Gastroesophageal sphincter (tissue), 4 donors: ENCODE measurements at regions not wholly inside any gene's neighbourhood (a gene's known extent, or its start where the extent isn't known, plus 50 kb on each side); places are given as distances from the start of the nearest gene placed in this dataset.

ENCODE experiments used
- ATAC-seq: fragments of 150-250 bp; one replicate; pipeline ENCODE4 v1.9.1; 2016; ENCODE audit warnings: mild to moderate bottlenecking, moderate library complexity
- H3K27ac ChIP-seq, 4 donors: fragments of 200-600 bp; sonication (generic) in 3 of 4; 1 replicate in 3 of 4; 2 replicates in 1 of 4; pipeline ENCODE4 v1.5.1; 2016 to 2019
- H3K27me3 ChIP-seq: fragments of 200-600 bp; sonication (generic); one replicate; pipeline ENCODE4 v1.5.1; 2019
- H3K36me3 ChIP-seq, 2 donors: fragments of 200-600 bp; sonication (generic); one replicate each; pipeline ENCODE4 v1.5.1; 2019; ENCODE audit warnings: control low read depth in 1 of 2
- H3K4me1 ChIP-seq, 3 donors: fragments of 200-600 bp; sonication (generic); 1 replicate in 2 of 3; 2 replicates in 1 of 3; pipeline ENCODE4 v1.5.1; 2016 to 2019; ENCODE audit warnings: control low read depth in 2 of 3
- H3K4me3 ChIP-seq, 2 donors: fragments of 200-600 bp; sonication (generic); one replicate each; pipeline ENCODE4 v1.5.1; 2019; ENCODE audit warnings: mild to moderate bottlenecking in 1 of 2, moderate library complexity in 1 of 2
- H3K9me3 ChIP-seq, 3 donors: fragments of 200-600 bp; sonication (generic); one replicate each; pipeline ENCODE4 v1.5.1; 2017 to 2019; ENCODE audit warnings: control low read depth in 2 of 3
- EP300 ChIP-seq: sonication (generic); formaldehyde crosslinking; IDR thresholded peaks from one replicate; pipeline ENCODE4 v1.6.1; 2017; ENCODE audit warnings: antibody characterized with exemption, mild to moderate bottlenecking
- POLR2A ChIP-seq, 2 donors: fragments of 450-650 bp; IDR thresholded peaks; one replicate each; pipeline ENCODE4 v1.6.1; 2017; ENCODE audit warnings: antibody characterized with exemption in 2 of 2, mild to moderate bottlenecking in 2 of 2, moderate library complexity in 1 of 2
- POLR2AphosphoS5 ChIP-seq: sonication (generic); formaldehyde crosslinking; IDR thresholded peaks from one replicate; pipeline ENCODE4 v1.6.1; 2017; ENCODE audit warnings: antibody characterized with exemption
- WGBS, 2 donors: methylation state at CpG; one replicate each; pipeline ENCODE4 v1.1.5; 2018; ENCODE audit warnings: low coverage in 1 of 2; 5-methylcytosine and 5-hydroxymethylcytosine counted together
- TF ChIP-seq, protein P1 (sequence below), 4 experiments: fragments of 200-600 bp in 2 of 4; fragments of 450-650 bp in 2 of 4; sonication (generic) in 1 of 4; IDR thresholded peaks; one replicate each; pipeline ENCODE4 v1.5.1; 2017 to 2019; ENCODE audit warnings: antibody characterized with exemption in 4 of 4, mild to moderate bottlenecking in 2 of 4, moderate library complexity in 2 of 4

GRCh38 chr10:128296253-128297007 is 170.2 kb upstream of the MKI67 start:
- H3K4me3 ChIP-seq, result no peak overlapping the region
- no peak overlapping the region for H3K27ac ChIP-seq
- WGBS, 2 donors, result 40 to 62% methylated on average over 10 to 11 of the region's 13 CpGs
- H3K9me3 ChIP-seq, result peaks cover 0 to 8% (median 0%) of the 10 kb centered on the region in 3 donors
- H3K4me1 ChIP-seq, result no peaks in the 10 kb centered on the region
- no peak for ATAC-seq
- TF ChIP-seq POLR2AphosphoS5, result no peak
- no peak for TF ChIP-seq EP300
- TF ChIP-seq POLR2A (IDR thresholded peaks at IDR 0.05), result no peak
- TF ChIP-seq, protein P1, sequence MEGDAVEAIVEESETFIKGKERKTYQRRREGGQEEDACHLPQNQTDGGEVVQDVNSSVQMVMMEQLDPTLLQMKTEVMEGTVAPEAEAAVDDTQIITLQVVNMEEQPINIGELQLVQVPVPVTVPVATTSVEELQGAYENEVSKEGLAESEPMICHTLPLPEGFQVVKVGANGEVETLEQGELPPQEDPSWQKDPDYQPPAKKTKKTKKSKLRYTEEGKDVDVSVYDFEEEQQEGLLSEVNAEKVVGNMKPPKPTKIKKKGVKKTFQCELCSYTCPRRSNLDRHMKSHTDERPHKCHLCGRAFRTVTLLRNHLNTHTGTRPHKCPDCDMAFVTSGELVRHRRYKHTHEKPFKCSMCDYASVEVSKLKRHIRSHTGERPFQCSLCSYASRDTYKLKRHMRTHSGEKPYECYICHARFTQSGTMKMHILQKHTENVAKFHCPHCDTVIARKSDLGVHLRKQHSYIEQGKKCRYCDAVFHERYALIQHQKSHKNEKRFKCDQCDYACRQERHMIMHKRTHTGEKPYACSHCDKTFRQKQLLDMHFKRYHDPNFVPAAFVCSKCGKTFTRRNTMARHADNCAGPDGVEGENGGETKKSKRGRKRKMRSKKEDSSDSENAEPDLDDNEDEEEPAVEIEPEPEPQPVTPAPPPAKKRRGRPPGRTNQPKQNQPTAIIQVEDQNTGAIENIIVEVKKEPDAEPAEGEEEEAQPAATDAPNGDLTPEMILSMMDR (IDR thresholded peaks at IDR 0.05), result no peak
- peaks cover 30% of the 10 kb centered on the region for H3K27me3 ChIP-seq
- no peaks in the 10 kb centered on the region for H3K36me3 ChIP-seq

DNA sequence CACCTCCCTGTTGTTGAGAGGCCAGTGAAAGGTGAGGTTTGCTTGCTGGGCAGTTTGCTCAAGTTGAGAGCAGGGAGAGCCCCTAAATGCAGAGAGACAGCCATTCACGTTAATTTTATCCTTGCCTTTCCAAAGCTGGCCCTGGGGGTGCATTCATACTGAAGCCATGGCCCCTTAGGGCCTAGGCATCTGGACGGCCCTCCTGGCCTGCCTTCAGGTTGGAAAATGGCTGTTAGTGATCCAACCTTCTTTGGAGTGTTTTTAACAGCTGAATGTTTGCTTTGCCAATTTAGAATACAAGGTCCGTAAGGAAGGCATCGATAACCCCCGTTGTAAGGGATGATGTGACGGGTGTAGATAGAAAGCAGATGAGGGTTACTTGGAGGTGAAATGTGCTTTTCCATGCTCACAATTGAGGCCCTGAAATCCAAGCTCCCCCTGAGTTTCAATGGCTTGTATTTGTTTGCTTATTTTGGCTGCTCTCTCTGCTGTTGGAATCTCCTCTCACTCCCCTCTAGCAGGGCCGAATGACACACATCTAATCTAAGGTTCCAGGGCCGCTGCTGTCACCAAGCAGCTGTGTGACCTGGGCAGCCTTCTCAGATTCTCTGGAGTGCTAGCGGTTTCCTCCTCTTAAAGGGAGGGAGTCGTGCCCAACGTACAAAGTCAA is 171.6 kb upstream of the MKI67 start:
- Histone ChIP-seq H3K4me3 (no peak overlapping the region), H3K27me3 (peaks cover 31% of the 10 kb centered on the region), H3K36me3 (no peaks in the 10 kb centered on the region), H3K27ac (no peak overlapping the region), H3K9me3 (peaks cover 0 to 7% (median 0%) of the 10 kb centered on the region in 3 donors), H3K4me1 (no peaks in the 10 kb centered on the region)
- TF ChIP-seq POLR2A (IDR thresholded peaks at IDR 0.05) (no peak), POLR2AphosphoS5 (no peak), EP300 (no peak)
- TF ChIP-seq, protein P1 (IDR thresholded peaks at IDR 0.05), result no peak
- WGBS, 2 donors, result 41 to 61% methylated on average over 6 to 11 of the region's 11 CpGs
- ATAC-seq, result no peak

DNA sequence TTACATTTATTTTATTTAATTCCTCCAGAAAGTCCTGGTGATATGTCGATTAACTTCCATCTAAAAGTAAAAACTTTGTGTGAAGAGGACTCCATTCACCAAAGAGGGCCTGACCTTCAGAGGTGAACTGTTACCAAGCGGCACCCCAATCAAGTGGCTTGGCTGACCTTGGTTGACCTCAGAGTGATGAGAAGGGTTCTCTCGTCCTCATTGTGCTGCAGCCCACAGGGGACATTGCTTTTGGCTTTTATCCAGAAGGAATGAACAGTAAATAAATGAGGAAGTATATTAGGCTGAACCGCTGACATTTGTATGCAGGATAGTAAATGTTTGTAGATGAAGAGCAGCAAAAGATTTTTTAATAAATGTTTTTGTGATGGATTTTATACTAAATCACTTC is 172.4 kb upstream of the MKI67 start:
- WGBS, 2 donors, result 58% methylated on average over 4 of the region's 4 CpGs; no CpG with 5 or more reads in 1 of the 2 donors

DNA sequence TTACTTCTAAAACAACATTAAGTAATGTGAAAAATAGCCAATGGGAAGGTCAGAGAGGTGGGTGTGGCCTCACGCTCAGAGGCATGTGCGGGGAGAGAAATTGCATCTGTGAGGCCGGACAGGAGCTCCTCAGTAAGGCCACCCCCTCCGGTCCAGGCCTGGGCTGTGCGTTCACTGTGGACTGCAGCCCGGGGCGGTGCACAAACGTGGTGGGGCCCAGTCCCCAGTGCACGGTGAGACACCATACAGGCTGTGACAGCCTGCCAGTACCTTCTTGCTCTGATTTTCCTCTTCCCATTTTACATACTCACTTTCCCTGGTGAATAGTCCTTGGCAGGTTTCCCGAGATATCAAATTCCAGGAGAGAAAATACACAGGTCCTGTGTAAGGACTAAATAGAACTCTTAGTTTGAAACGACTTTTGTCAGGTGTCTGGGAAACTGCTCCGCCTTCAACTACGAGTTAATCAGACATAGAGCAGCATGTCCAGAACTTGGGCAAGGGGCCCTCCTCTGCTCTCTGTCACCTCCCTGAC is 174.1 kb upstream of the MKI67 start:
- Histone ChIP-seq H3K36me3 (no peaks in the 10 kb centered on the region), H3K27ac (no peak overlapping the region), H3K9me3 (peaks cover 0 to 7% (median 0%) of the 10 kb centered on the region in 3 donors), H3K4me3 (no peak overlapping the region), H3K27me3 (peaks cover 32% of the 10 kb centered on the region), H3K4me1 (no peaks in the 10 kb centered on the region)
- no peak for ATAC-seq
- TF ChIP-seq POLR2AphosphoS5 (no peak), EP300 (no peak)
- WGBS, 2 donors, result 20 to 64% methylated on average over 1 to 12 of the region's 13 CpGs

More for the DNA sequence above, 172.4 kb upstream of the MKI67 start:
- Histone ChIP-seq H3K9me3 (peaks cover 0 to 7% (median 0%) of the 10 kb centered on the region in 3 donors), H3K4me1 (no peaks in the 10 kb centered on the region), H3K27me3 (peaks cover 33% of the 10 kb centered on the region), H3K4me3 (no peak overlapping the region), H3K36me3 (no peaks in the 10 kb centered on the region), H3K27ac (no peak overlapping the region)
- TF ChIP-seq, protein P1 (IDR thresholded peaks at IDR 0.05), result no peak
- TF ChIP-seq EP300 (no peak), POLR2AphosphoS5 (no peak), POLR2A (IDR thresholded peaks at IDR 0.05) (no peak)
- no peak for ATAC-seq

DNA sequence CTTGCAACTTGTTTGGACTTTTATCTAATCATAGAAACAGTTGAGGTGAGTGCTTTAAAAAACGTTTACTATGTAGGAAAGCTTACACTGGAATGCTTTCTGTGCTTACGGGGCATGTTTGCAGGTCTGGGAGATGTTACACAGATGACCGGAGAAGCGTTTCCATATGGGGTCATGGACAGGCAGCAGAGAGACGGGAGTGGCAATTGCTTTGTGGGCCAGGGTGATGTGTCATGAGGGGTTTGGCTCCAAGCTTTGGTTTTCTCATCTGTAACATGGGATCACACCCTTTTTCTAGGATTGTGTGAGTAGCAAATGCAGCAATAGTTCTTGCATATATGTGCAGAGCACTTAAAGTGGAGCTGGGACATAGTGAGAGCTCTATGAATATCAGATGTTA is 174.8 kb upstream of the MKI67 start:
- peaks cover 32% of the 10 kb centered on the region for H3K27me3 ChIP-seq
- H3K9me3 ChIP-seq, result peaks cover 0 to 7% (median 0%) of the 10 kb centered on the region in 3 donors
- H3K36me3 ChIP-seq, result no peaks in the 10 kb centered on the region
- no peak for ATAC-seq
- no peak overlapping the region for H3K27ac ChIP-seq
- H3K4me1 ChIP-seq, result no peaks in the 10 kb centered on the region
- WGBS, 2 donors, result 64% methylated on average over 5 of the region's 5 CpGs; no CpG with 5 or more reads in 1 of the 2 donors
- no peak overlapping the region for H3K4me3 ChIP-seq
- TF ChIP-seq, protein P1 (IDR thresholded peaks at IDR 0.05), result no peak
- TF ChIP-seq POLR2AphosphoS5 (no peak), POLR2A (IDR thresholded peaks at IDR 0.05) (no peak), EP300 (no peak)
